HL-60/S4 treated with phorbol 12-myristate 13-acetate at 8.2 ng/mL for 4 days and 3 days (cell line): ENCODE measurements at regions not wholly inside any gene's neighbourhood (a gene's known extent, or its start where the extent isn't known, plus 50 kb on each side); places are given as distances from the start of the nearest gene placed in this dataset.
"Not testable (repeated sequence)": the region's sequence is repeated elsewhere in the genome, so short reads cannot be mapped to it uniquely, and the experiment has no call there.

ENCODE experiments used
- in situ Hi-C: fragments of 300-500 bp; cut with MboI; formaldehyde crosslinking; loops from 2 replicates; pipeline ENCODE4 v1.15.0; 2022; ENCODE audit warnings: low sequenced_read_pairs

DNA sequence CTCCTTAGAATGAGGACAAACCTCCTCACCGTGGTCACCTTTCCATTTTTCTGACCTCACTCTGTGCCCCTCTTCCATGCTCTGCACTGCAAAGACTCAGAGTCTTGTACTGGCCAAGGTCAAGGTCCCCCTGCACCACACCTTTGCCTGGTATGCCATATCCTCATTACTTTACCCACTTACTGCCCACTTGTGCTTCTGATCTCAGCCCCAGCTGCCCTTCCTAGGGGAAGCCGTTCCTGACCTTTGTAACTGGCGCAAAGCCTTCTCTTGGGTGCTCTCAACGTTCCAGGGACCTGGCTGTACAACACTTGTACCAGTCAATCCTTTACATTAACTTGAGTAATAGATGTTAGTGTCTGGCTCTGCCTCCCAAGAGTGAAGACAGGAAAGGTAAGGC lies 256.0 kb downstream of the SV2B start:
- in situ Hi-C loops, result no loop called here

- in situ Hi-C loops, result no loop called here
These were observed 257.0 kb downstream of the SV2B start for GRCh38 chr15:91357011-91357410.

DNA sequence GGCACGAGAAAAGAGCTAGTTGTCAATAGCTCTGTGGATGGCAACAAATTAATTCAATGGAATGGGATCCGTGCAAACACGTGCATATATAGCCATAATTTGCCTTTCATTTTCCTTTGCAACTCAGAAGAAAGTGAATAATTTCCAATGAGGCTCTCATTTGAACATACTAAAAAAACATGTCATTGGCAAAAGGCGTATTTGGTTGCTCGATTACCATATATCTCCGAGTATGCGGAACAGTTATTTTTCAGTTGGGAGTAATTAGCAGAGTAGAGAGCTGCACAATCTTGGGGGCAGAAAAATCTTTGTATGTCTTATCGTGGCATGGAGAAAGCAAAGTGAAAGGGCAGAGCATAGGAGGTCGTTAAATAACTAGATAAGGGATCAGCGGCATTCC lies 257.4 kb downstream of the SV2B start:
- in situ Hi-C loops, result no loop called here

GRCh38 chr15:91358405-91358804 lies 258.3 kb downstream of the SV2B start:
- in situ Hi-C loops, result no loop called here

- in situ Hi-C loops, result not testable (repeated sequence)
These were observed 261.6 kb downstream of the SV2B start for GRCh38 chr15:91361696-91362095.

DNA sequence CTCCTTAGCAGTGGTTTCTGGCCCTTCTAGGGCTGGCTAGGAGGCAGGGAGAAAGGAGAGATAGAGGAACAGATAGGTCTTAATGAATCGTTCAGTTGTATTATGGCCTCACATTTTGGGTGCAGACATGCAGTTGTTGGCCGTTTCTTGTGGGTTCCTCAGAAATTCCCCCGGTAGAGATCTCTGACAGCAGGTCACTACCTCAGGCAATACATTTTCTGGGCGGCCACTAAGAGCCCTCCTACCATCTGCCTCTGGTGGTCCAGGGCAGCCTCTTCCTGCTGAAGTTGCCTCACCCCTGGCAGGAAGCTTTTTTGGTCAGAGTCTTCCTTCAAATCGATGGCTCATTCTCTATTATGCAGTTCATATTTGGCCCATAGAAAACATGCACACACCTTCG lies 266.1 kb downstream of the SV2B start:
- in situ Hi-C loops, result no loop called here

DNA sequence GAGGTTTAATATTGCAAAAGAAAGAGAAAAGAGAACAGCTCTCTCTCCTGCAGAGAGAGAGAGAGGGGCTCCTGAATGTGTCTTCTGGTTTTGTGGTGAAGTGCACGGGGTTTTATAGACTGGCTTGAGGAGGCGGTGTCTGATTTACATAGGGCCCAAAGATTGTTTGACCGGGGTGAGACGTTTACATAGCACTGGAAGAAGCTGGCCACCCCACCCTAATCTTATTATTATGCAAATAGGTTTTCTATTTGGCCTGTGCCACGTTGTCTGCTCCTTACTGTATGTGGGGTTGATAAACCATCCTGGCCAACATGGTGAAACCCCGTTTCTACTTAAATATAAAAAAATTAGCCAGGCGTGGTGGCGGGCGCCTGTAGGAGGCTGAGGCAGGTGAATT lies 268.6 kb downstream of the SV2B start:
- in situ Hi-C loops, result no loop called here

- in situ Hi-C loops, result no loop called here
These were observed 269.8 kb downstream of the SV2B start for GRCh38 chr15:91369823-91370222.

- in situ Hi-C loops, result not testable (repeated sequence)
These were observed 271.3 kb downstream of the SV2B start for GRCh38 chr15:91371345-91371744.

DNA sequence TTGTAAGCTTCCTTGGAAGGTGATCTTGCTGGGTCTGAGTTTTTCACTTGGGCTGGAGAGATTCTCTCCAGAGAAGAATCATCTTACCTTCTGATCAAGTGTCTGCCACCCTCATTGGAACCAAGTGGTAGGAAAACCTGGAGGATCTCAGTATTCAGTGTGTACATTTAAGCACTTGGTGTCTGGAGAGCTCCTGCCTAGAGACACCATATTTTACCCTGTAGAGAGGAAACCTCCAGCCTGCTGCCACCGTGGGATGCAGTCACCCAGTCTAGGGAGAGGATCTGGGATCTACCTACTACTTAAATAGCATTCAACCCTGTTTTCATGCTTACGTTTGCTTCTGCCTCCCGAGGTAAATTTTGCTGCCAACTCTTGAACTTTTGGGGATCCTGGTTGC lies 274.3 kb downstream of the SV2B start:
- in situ Hi-C loops, result no loop called here

DNA sequence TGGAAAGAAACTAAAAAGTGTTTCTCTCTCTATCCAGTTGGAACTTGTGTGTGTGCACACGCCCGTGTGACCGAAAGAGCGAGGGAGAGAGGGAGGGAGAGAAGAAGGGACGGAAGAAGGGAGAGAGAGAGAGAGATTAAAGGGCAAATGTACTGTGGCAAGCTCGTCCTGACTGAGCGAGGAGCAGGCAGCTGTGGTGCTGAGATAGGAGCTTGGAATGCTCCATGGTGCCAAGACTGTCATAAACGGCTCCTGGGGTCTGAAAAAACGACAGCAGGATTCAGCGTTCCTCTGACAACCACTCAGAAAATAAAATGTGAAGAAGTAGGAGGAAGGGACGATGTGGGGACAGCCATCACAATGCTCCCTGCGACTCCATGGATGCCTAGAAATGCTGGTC lies 276.0 kb downstream of the SV2B start:
- in situ Hi-C loops, result no loop called here

DNA sequence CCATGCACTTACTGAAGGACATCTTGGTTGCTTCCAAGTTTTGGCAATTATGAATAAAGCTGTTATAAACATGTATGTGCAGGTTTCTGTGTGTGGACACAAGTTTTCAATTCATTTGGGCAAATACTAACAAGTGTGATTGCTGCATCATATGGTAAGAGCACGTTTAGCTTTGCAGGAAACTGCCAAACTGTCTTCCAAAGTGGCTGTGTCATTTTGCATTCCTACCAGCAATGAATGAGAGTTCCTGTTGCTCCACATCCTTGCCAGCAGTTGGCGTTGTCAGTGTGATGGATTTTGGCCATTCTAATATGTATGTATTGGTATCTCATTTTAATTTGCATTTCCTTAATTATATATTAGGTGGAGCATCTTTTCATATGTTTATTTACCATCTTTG lies 280.1 kb downstream of the SV2B start:
- in situ Hi-C loops, result no loop called here

DNA sequence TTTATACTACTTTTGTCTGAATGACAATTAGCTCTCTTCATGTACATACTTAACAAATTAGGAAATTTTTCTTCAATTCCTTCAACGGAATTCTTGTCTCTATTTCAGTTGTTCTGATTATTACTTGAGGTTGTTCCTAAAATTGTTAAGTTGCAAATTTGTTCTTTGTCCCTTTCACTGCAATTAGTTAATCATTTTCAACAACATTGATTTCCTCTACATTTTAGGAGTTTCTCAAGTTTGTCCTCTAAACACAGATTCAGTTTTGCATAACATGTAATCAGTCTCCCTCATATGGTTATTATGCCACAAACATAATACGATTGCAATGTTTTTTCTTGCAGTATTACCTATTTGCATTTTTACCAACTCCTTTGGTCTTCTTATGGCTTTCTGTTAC lies 283.5 kb downstream of the SV2B start:
- in situ Hi-C loops, result no loop called here

GRCh38 chr15:91384189-91384730 lies 284.2 kb downstream of the SV2B start:
- in situ Hi-C loops, result no loop called here

DNA sequence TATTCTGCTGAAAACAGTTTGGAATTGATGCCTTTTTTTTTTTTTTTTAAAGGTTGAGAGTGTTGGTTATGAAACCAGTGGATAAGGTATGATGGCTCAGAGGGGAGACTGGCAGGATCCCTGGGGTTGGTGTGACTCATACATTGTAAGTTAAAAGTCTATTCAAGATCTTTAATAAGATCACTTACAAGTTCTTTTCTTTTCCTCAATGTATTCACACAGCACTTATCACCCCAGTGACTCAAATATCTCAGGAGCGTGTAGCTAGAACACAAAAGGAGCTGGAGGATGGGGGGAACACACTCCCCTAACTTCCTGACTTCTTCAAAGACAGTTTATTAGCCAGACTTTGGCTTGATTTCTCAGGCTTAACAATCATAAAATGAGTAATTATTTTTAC lies 285.3 kb downstream of the SV2B start:
- in situ Hi-C loops, result no loop called here

GRCh38 chr15:91393186-91393585 lies 293.1 kb downstream of the SV2B start:
- in situ Hi-C loops, result no loop called here

DNA sequence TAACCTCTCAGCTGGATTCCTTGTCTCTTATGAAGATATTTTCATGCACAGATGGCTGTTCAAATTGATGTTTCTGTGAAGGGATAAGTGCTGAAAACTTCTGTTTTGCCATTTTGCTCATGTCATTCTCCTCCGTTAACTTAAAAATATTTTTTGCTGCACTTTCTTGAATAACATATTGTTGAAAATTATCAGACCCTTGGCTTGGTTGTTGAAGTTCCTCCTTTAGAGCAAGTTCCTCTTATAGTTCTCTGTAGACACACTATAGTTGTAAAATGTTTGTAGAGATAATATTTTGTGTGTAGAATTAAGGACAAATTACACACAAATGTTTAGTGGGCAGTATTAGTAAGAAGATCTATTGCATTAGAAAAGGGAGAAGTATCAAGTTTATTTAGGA lies 300.4 kb downstream of the SV2B start:
- in situ Hi-C loops, result no loop called here

DNA sequence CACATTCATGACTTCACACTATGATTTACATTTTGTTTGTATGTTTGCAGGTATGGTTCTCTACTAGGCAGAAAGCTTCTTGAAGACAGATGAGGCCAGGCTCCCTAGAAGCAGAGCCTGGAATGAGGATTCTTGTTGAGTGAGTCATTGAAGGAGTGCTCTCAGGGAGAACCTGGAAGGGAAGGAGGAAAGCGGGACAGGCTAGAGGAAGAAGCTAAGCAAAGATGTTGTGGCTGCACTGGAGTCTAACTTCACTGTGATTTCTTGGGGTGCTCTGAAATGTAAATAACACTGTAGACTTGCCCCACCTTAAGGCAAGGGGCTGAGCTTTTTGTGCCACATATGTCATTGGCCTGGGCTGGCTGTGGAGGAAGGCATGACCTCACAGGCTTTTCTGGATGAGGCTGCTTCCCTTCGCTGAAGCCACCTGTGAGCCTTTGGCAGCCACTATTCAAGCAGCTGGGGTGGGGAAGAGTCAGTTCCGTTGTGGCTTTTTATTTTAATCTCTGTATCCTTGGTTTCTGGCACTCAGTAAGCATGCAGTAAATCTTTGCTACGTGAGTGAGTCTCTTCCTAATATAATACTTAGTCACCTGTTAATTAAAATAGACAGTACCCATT lies 307.3 kb downstream of the SV2B start:
- in situ Hi-C loops, result no loop called here

GRCh38 chr15:91408476-91409076 lies 308.5 kb downstream of the SV2B start:
- in situ Hi-C loops, result no loop called here

GRCh38 chr15:91409387-91409786 lies 309.3 kb downstream of the SV2B start:
- in situ Hi-C loops, result no loop called here

DNA sequence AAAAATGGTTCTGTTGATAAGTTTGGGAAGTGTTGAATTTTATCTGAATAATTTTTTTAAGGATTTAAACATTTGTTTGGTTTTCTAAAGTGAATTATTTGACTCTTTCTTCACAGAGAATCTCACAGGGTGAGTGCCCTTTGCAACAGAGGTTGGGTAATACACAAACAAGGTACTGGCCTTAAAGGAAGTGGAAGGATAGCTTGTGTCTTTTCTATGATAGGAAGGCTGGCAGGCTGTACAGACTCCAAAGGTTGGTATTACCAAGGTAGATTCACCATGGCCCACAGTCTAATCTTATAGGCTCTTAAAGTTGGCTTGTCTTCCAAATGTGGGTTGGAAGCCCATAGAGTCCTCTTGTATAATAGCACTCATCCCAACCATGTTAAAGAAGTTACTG lies 311.5 kb downstream of the SV2B start:
- in situ Hi-C loops, result no loop called here

- in situ Hi-C loops, result no loop called here
These were observed 312.3 kb downstream of the SV2B start for GRCh38 chr15:91412138-91412928.
